ENCODE measurements at regions not wholly inside any gene's neighbourhood (a gene's known extent, or its start where the extent isn't known, plus 50 kb on each side); places are given as distances from the start of the nearest gene placed in this dataset.

DNA sequence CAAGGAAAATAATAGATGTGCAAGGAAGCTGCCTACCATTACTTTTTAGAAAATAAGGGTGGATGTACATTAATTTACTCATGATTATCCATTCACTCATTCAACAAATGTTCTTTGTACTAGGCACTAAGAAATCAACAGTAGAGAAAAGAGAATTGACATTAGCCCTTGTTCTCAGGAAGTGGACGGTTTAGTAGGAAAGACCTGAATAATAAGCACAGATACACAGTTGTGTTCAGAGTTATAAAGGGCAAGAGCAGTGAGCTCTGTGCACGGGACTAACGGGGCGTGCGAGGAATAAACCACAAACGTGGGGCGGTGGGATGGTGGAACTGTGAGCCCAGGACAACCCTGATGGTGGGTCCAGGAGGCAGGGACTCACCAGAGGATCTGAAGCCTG is 94.4 kb upstream of the MBOAT2 start:
- intact Hi-C loops (cut with DNase I), result no loop called here
- Histone ChIP-seq H3K4me3 (no peak overlapping the region), H3K27ac (replicated peaks in 1 of 4) (no peak overlapping the region), H3K4me1 (peaks cover 9 to 20% (median 16%) of the 10 kb centered on the region in 4 donors), H3K27me3 (no peaks in the 10 kb centered on the region), H3K9me3 (no peaks in the 10 kb centered on the region), H3K36me3 (no peaks in the 10 kb centered on the region)
- no peak for DNase-seq (ENCODE audit: extremely low spot score)
- WGBS, result 94% methylated on average over 7 of the region's 7 CpGs
- no peak for TF ChIP-seq EP300 (IDR thresholded peaks at IDR 0.05)
- TF ChIP-seq, protein P1, sequence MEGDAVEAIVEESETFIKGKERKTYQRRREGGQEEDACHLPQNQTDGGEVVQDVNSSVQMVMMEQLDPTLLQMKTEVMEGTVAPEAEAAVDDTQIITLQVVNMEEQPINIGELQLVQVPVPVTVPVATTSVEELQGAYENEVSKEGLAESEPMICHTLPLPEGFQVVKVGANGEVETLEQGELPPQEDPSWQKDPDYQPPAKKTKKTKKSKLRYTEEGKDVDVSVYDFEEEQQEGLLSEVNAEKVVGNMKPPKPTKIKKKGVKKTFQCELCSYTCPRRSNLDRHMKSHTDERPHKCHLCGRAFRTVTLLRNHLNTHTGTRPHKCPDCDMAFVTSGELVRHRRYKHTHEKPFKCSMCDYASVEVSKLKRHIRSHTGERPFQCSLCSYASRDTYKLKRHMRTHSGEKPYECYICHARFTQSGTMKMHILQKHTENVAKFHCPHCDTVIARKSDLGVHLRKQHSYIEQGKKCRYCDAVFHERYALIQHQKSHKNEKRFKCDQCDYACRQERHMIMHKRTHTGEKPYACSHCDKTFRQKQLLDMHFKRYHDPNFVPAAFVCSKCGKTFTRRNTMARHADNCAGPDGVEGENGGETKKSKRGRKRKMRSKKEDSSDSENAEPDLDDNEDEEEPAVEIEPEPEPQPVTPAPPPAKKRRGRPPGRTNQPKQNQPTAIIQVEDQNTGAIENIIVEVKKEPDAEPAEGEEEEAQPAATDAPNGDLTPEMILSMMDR (IDR thresholded peaks at IDR 0.05), result no peak
- TF ChIP-seq POLR2AphosphoS5 (IDR thresholded peaks at IDR 0.05), result no peak
- no peak for TF ChIP-seq POLR2A (IDR thresholded peaks at IDR 0.05; ENCODE audit: low read depth)

DNA sequence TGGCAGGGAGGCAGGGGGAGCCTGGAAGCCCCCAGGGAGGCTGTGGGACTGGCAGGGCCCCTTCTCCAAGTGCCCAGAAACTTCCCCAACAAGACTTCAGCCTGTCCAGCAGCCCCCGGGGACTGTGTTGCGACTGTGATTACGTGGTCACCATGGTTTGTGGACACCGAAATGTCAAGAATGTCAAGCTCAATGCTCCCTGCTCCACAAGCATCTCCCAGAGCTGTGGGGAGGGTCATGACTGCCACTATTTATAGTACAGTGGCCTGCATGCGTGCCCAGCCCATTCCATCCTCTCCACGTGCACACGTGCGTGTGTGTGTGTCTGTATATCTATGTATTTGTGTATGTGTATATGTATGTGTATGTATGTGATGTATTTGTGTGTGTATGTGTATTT is 93.8 kb upstream of the MBOAT2 start:
- no peak for TF ChIP-seq POLR2AphosphoS5 (IDR thresholded peaks at IDR 0.05)
- no peak for TF ChIP-seq POLR2A (IDR thresholded peaks at IDR 0.05; ENCODE audit: low read depth)
- no peak for TF ChIP-seq EP300 (IDR thresholded peaks at IDR 0.05)
- TF ChIP-seq, protein P1 (IDR thresholded peaks at IDR 0.05), result no peak

DNA sequence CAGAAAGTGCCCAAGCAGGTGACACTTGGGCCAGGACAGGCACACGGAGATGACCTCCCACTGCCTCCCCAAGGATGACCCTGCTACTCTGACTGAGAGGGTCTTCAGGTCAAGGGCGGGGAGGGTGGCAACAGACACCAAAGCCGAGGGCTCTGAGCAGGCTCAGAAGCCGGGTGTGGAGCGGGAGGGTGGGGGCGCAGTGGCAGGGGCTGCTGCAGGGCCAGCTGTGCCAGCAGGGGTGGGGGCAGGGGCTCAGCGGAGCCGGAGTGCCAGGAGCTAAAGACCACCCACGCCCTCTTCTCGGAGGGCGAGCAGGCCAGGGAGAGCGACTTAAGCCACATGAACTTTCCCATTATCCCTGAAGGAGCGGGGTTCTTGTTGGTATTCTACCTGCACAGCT is 93.3 kb upstream of the MBOAT2 start:
- no peak for DNase-seq (ENCODE audit: extremely low spot score)
- intact Hi-C loops (cut with DNase I), result no loop called here
- no peak overlapping the region for H3K27ac ChIP-seq (replicated peaks in 1 of 4)
- TF ChIP-seq POLR2AphosphoS5 (IDR thresholded peaks at IDR 0.05), result no peak
- TF ChIP-seq EP300 (IDR thresholded peaks at IDR 0.05), result no peak
- TF ChIP-seq, protein P1 (IDR thresholded peaks at IDR 0.05), result no peak
- TF ChIP-seq POLR2A (IDR thresholded peaks at IDR 0.05; ENCODE audit: low read depth), result no peak
- no peaks in the 10 kb centered on the region for H3K9me3 ChIP-seq
- no peaks in the 10 kb centered on the region for H3K36me3 ChIP-seq
- WGBS, result 92% methylated on average over 10 of the region's 13 CpGs
- H3K4me1 ChIP-seq, result peaks cover 9 to 20% (median 16%) of the 10 kb centered on the region in 4 donors
- H3K4me3 ChIP-seq, result no peak overlapping the region
- H3K27me3 ChIP-seq, result no peaks in the 10 kb centered on the region

More for the DNA sequence above, 93.8 kb upstream of the MBOAT2 start:
- Histone ChIP-seq H3K27ac (replicated peaks in 1 of 4) (no peak overlapping the region), H3K27me3 (no peaks in the 10 kb centered on the region), H3K36me3 (no peaks in the 10 kb centered on the region), H3K4me3 (no peak overlapping the region), H3K4me1 (peaks cover 9 to 20% (median 16%) of the 10 kb centered on the region in 4 donors), H3K9me3 (no peaks in the 10 kb centered on the region)
- WGBS, result 61% methylated on average over 5 of the region's 8 CpGs
- no peak for DNase-seq (ENCODE audit: extremely low spot score)
- intact Hi-C loops (cut with DNase I), result no loop called here

DNA sequence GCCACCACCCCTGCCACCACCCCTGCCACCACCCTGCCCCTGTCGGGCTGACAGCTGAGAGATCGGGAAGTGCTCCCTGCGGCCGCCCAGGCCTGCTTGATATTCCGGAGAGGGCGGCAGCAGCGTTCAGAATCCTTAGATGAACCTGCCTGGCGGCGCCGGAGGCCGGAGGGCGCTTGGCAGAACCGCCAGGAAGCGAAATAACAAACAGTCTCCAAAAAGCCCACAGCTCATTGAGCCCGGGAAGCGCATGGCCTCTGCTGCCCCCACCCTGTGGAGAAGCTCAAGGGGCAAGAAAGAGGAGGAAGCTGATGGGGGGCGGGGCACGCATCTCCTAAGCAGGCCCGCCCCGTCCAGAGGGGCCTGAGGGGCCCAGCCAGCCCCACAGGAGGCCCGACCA is 92.2 kb upstream of the MBOAT2 start:
- H3K4me1 ChIP-seq, result peaks cover 9 to 20% (median 16%) of the 10 kb centered on the region in 4 donors
- intact Hi-C loops (cut with DNase I), result no loop called here
- peak overlapping the region in 3 of 4 donors; percentile 28 to 57 (median 55) for H3K27ac ChIP-seq (replicated peaks in 1 of 4)
- DNase-seq (ENCODE audit: extremely low spot score), result no peak
- no peaks in the 10 kb centered on the region for H3K9me3 ChIP-seq
- H3K36me3 ChIP-seq, result no peaks in the 10 kb centered on the region
- WGBS, result 23% methylated on average over 4 of the region's 21 CpGs
- H3K27me3 ChIP-seq, result no peaks in the 10 kb centered on the region
- H3K4me3 ChIP-seq, result peak overlapping the region; percentile 21 to 41 (median 26)
- peak in 1 of 2 donors; percentile 45 for TF ChIP-seq POLR2AphosphoS5 (IDR thresholded peaks at IDR 0.05)
- no peak for TF ChIP-seq EP300 (IDR thresholded peaks at IDR 0.05)
- no peak for TF ChIP-seq POLR2A (IDR thresholded peaks at IDR 0.05; ENCODE audit: low read depth)
- TF ChIP-seq, protein P1 (IDR thresholded peaks at IDR 0.05), result peak; percentile 7 to 35 (median 27)

DNA sequence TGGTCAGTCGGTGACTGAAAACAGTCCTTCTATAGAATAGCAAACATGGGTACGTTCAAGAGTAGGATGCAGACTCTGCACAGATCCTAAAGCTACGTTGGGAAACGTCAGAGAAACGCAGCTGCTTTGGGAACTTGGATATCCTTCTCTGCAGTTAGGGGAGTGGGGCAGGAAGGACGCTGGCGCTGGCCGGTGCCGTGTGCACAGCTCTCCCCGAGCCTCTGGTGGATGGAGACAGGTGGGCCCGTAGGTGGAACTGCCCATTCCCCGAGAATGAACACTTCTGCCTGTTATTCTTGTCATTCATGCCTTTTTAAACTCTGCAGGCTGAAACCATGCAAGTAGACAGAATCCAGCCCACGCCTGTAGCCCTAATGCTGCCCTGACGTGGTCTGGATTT is 91.7 kb upstream of the MBOAT2 start:
- WGBS, result 78% methylated on average over 14 of the region's 14 CpGs
- H3K27ac ChIP-seq (replicated peaks in 1 of 4), result peak overlapping the region in 2 of 4 donors; percentile 45 to 57
- H3K27me3 ChIP-seq, result no peaks in the 10 kb centered on the region
- H3K4me1 ChIP-seq, result peaks cover 9 to 20% (median 16%) of the 10 kb centered on the region in 4 donors
- peak overlapping the region; percentile 21 to 41 (median 26) for H3K4me3 ChIP-seq
- intact Hi-C loops (cut with DNase I), result no loop called here
- H3K9me3 ChIP-seq, result no peaks in the 10 kb centered on the region
- no peaks in the 10 kb centered on the region for H3K36me3 ChIP-seq
- DNase-seq (ENCODE audit: extremely low spot score), result no peak
- TF ChIP-seq POLR2AphosphoS5 (IDR thresholded peaks at IDR 0.05) (no peak), POLR2A (IDR thresholded peaks at IDR 0.05; ENCODE audit: low read depth) (no peak)

All from esophagus muscularis mucosa (tissue), 4 donors.